Transverse colon (tissue), 4 donors: ENCODE measurements at regions not wholly inside any gene's neighbourhood (a gene's known extent, or its start where the extent isn't known, plus 50 kb on each side); places are given as distances from the start of the nearest gene placed in this dataset.

Experiments used
- DNase-seq: peaks from one replicate; pipeline ENCODE4 v3.0.0-alpha.2; 2019
- H3K27ac ChIP-seq, 4 donors: fragments of 200-600 bp; sonication (generic); 2 replicates each; pipeline ENCODE4 v1.5.1; 2016 to 2018; ENCODE audit warnings: inconsistent platforms in 4 of 4
- H3K27me3 ChIP-seq: fragments of 200-600 bp; sonication (generic); 2 replicates; pipeline ENCODE4 v1.5.1; 2017; ENCODE audit warnings: inconsistent platforms
- H3K36me3 ChIP-seq, 4 donors: fragments of 200-600 bp; sonication (generic); 2 replicates each; pipeline ENCODE4 v1.5.1; 2017 to 2019; ENCODE audit warnings: inconsistent platforms in 4 of 4
- H3K4me1 ChIP-seq, 4 donors: fragments of 200-600 bp; sonication (generic); 2 replicates each; pipeline ENCODE4 v1.5.1; 2017 to 2020; ENCODE audit warnings: inconsistent platforms in 4 of 4
- H3K4me3 ChIP-seq, 4 donors: fragments of 200-600 bp; sonication (generic); 1 replicate in 1 of 4; 2 replicates in 3 of 4; pipeline versions ENCODE4 v1.5.1 to v1.6.1; 2017 to 2019; ENCODE audit warnings: inconsistent platforms in 4 of 4
- H3K9me3 ChIP-seq, 2 donors: fragments of 200-600 bp; sonication (generic); 2 replicates each; pipeline ENCODE4 v1.5.1; 2017 to 2019; ENCODE audit warnings: inconsistent platforms in 2 of 2
- CTCF ChIP-seq, 5 experiments: fragments of 200-600 bp in 3 of 5; fragments of 450-650 bp in 2 of 5; sonication (generic) in 3 of 5; IDR thresholded peaks; 1 replicate in 2 of 5; 2 replicates in 3 of 5; pipeline ENCODE4 v1.5.1; 2016 to 2017; ENCODE audit warnings: antibody characterized with exemption in 5 of 5, inconsistent platforms in 3 of 5, mild to moderate bottlenecking in 2 of 5, moderate library complexity in 1 of 5
- EP300 ChIP-seq: sonication (generic); formaldehyde crosslinking; IDR thresholded peaks from one replicate; pipeline ENCODE4 v1.6.1; 2017; ENCODE audit warnings: antibody characterized with exemption, low read depth
- POLR2A ChIP-seq: fragments of 450-650 bp; IDR thresholded peaks from one replicate; pipeline ENCODE4 v1.6.1; 2016; ENCODE audit warnings: antibody characterized with exemption, mild to moderate bottlenecking, moderate library complexity
- POLR2AphosphoS5 ChIP-seq, 3 donors: sonication (generic); formaldehyde crosslinking; IDR thresholded peaks; one replicate each; pipeline ENCODE4 v1.6.1; 2016; ENCODE audit warnings: antibody characterized with exemption in 3 of 3
- WGBS, 2 donors: methylation state at CpG; one replicate each; pipeline ENCODE4 v1.1.5; 2018; ENCODE audit warnings: low coverage in 1 of 2; 5-methylcytosine and 5-hydroxymethylcytosine counted together
- in situ Hi-C, 4 donors: fragments of 200-750 bp; cut with MboI; loops; one replicate each; pipeline versions ENCODE4 v1.15.0 to v1.15.1; 2017; ENCODE audit warnings: low sequenced_read_pairs in 3 of 4, low pct_ligation_motif_present in 1 of 4, low pct_unique_long_range_greater_than_20kb in 1 of 4
- intact Hi-C: fragments of 100-400 bp; cut with DNase I; formaldehyde crosslinking; loops from one replicate; pipeline ENCODE4 v1.15.1; 2023; ENCODE audit warnings: low total_unique reads

- H3K36me3 ChIP-seq = no peaks in the 10 kb centered on the region
- no peaks in the 10 kb centered on the region for H3K4me1 ChIP-seq
- H3K27ac ChIP-seq = no peak overlapping the region
- in situ Hi-C loops (no loop called here), intact Hi-C loops (no loop called here)
- H3K9me3 ChIP-seq = no peaks in the 10 kb centered on the region
- H3K4me3 ChIP-seq = no peak overlapping the region
- DNase-seq = no peak
- TF ChIP-seq CTCF (IDR thresholded peaks at IDR 0.05) = no peak
- no peak for TF ChIP-seq POLR2AphosphoS5 (IDR thresholded peaks at IDR 0.05)
- TF ChIP-seq POLR2A = no peak
- no peak for TF ChIP-seq EP300
- no peaks in the 10 kb centered on the region for H3K27me3 ChIP-seq
- 83 to 91% methylated on average over 3 of the region's 3 CpGs for WGBS, 2 donors
These were observed 897.8 kb upstream of the PHF14 start for GRCh38 chr7:10075866-10076265.

GRCh38 chr7:10076660-10077300 lies 896.9 kb upstream of the PHF14 start:
- WGBS, 2 donors = 11 to 71% methylated on average over 1 to 4 of the region's 4 CpGs
- H3K9me3 ChIP-seq = no peaks in the 10 kb centered on the region
- TF ChIP-seq POLR2AphosphoS5 (IDR thresholded peaks at IDR 0.05) (no peak), POLR2A (no peak), EP300 (no peak), CTCF (IDR thresholded peaks at IDR 0.05) (no peak)
- H3K27ac ChIP-seq = no peak overlapping the region
- intact Hi-C loops (no loop called here), in situ Hi-C loops (no loop called here)
- no peaks in the 10 kb centered on the region for H3K27me3 ChIP-seq
- DNase-seq = no peak
- H3K4me1 ChIP-seq = no peaks in the 10 kb centered on the region
- no peaks in the 10 kb centered on the region for H3K36me3 ChIP-seq
- H3K4me3 ChIP-seq = no peak overlapping the region

GRCh38 chr7:10079572-10079971 lies 894.1 kb upstream of the PHF14 start:
- in situ Hi-C loops (no loop called here), intact Hi-C loops (no loop called here)
- WGBS, 2 donors = 89% methylated on average over 5 of the region's 5 CpGs; no CpG with 5 or more reads in 1 of the 2 donors
- DNase-seq = no peak
- no peak overlapping the region for H3K4me3 ChIP-seq
- H3K4me1 ChIP-seq = no peaks in the 10 kb centered on the region
- no peaks in the 10 kb centered on the region for H3K36me3 ChIP-seq
- no peak for TF ChIP-seq EP300
- TF ChIP-seq CTCF (IDR thresholded peaks at IDR 0.05) = no peak
- TF ChIP-seq POLR2AphosphoS5 (IDR thresholded peaks at IDR 0.05) = no peak
- TF ChIP-seq POLR2A = no peak
- H3K27me3 ChIP-seq = no peaks in the 10 kb centered on the region
- no peak overlapping the region for H3K27ac ChIP-seq
- no peaks in the 10 kb centered on the region for H3K9me3 ChIP-seq

GRCh38 chr7:10082896-10083295 lies 890.8 kb upstream of the PHF14 start:
- TF ChIP-seq POLR2AphosphoS5 (IDR thresholded peaks at IDR 0.05) (no peak), POLR2A (no peak), EP300 (no peak)
- no peak for DNase-seq
- no peaks in the 10 kb centered on the region for H3K4me1 ChIP-seq
- no peaks in the 10 kb centered on the region for H3K36me3 ChIP-seq
- H3K9me3 ChIP-seq = no peaks in the 10 kb centered on the region
- intact Hi-C loops = no loop called here
- H3K4me3 ChIP-seq = no peak overlapping the region
- in situ Hi-C loops = no loop called here
- no peaks in the 10 kb centered on the region for H3K27me3 ChIP-seq
- no peak overlapping the region for H3K27ac ChIP-seq
- WGBS, 2 donors = 70 to 79% methylated on average over 4 of the region's 4 CpGs

GRCh38 chr7:10083766-10084165 lies 889.9 kb upstream of the PHF14 start:
- Histone ChIP-seq H3K4me3 (no peak overlapping the region), H3K27ac (no peak overlapping the region), H3K9me3 (no peaks in the 10 kb centered on the region), H3K4me1 (no peaks in the 10 kb centered on the region), H3K36me3 (no peaks in the 10 kb centered on the region), H3K27me3 (no peaks in the 10 kb centered on the region)
- no peak for TF ChIP-seq POLR2AphosphoS5 (IDR thresholded peaks at IDR 0.05)
- TF ChIP-seq CTCF (IDR thresholded peaks at IDR 0.05) = no peak
- TF ChIP-seq EP300 = no peak
- no peak for TF ChIP-seq POLR2A
- DNase-seq = no peak
- WGBS, 2 donors = 64 to 74% methylated on average over 4 of the region's 4 CpGs
- intact Hi-C loops = no loop called here
- in situ Hi-C loops = no loop called here
